H4 (cell line): ENCODE measurements at regions not wholly inside any gene's neighbourhood (a gene's known extent, or its start where the extent isn't known, plus 50 kb on each side); places are given as distances from the start of the nearest gene placed in this dataset.
"Not testable (repeated sequence)": the region's sequence is repeated elsewhere in the genome, so short reads cannot be mapped to it uniquely, and the experiment has no call there.

ENCODE experiments used
- DNase-seq: peaks from one replicate; pipeline ENCODE4 v3.0.0-alpha.2; 2015; ENCODE audit warnings: low spot score

DNA sequence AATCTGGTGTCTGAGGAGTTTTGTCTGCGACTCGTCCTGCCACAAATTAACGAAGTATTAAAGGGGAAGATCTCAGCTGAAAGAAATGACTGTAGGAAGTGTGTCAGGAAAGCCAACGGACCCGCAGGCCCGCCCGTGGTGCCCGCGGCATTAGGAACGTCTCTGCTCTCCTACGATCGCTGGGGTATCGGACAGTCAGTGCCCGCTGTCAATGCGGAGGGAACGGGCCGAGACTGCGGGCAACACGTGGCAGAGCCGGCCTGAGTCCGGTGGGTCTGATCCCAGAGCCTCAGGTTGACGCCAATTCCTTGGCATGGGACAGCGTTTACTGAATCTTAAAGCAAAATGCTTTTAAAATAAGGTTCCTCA, 128.7 kb downstream of the KBTBD2 start:
- no peak for DNase-seq

- not testable (repeated sequence) for DNase-seq
These were observed 129.2 kb downstream of the KBTBD2 start for GRCh38 chr7:32762206-32762924.

DNA sequence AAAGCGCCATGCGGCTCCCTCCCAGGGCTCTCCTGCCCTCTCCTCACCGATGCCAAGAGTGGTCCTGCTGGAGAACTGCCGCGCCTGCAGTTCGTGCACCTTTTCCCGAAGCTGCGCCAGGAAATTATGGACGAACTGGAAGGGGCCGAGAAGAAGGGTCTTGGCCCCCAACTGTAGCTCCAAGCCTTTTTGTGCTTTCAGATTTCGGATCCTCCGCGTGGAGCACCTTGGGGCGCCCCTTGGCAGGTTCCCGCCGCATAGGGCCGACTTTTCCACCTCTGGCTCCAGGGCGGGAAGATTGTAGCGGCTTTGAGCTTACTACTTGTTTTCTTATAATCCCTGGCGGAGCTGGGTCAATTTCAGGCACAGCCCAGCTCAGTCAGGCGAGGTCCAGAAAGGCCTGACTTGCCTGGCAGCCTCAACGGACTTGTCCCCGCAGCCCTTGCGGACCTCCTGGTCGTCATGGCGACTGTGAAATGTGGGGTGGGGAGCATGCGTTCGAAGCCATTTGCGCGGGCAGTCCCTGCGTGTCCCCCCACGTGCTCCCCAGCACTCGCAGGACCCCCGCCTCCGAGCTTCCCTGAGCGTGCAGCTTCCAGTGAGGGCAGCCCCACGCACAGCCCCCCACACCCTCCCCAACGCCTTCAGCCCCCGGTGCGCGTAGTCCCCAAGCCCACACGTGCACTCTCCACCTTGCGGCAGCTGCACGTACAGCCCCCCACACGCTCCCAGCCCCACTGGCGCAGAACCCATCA, 129.9 kb downstream of the KBTBD2 start:
- DNase-seq, result no peak

- DNase-seq, result not testable (repeated sequence)
These were observed 130.8 kb downstream of the KBTBD2 start for GRCh38 chr7:32760755-32761154.

GRCh38 chr7:32759859-32760258, 131.7 kb downstream of the KBTBD2 start:
- not testable (repeated sequence) for DNase-seq

- not testable (repeated sequence) for DNase-seq
These were observed 137.7 kb downstream of the KBTBD2 start for GRCh38 chr7:32753872-32754271.

DNA sequence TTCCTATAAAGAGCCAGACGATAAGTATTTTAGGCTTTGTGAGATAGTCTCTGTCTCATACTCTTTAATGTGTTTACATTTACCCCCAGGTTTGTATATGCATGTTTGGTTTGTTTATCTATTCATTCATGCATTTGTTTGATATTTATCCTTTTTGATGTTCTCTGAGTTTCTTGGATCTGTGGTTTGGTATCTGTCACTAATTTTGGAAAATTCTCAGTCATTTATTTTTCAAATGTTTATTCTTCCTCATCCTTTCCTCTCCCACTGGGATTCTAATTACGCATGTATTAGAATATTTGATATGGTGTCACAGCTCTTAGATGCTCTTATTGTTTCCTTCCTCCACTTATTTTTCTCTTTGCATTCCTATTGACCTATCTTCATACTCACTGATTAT, 143.2 kb downstream of the KBTBD2 start:
- DNase-seq, result not testable (repeated sequence)

DNA sequence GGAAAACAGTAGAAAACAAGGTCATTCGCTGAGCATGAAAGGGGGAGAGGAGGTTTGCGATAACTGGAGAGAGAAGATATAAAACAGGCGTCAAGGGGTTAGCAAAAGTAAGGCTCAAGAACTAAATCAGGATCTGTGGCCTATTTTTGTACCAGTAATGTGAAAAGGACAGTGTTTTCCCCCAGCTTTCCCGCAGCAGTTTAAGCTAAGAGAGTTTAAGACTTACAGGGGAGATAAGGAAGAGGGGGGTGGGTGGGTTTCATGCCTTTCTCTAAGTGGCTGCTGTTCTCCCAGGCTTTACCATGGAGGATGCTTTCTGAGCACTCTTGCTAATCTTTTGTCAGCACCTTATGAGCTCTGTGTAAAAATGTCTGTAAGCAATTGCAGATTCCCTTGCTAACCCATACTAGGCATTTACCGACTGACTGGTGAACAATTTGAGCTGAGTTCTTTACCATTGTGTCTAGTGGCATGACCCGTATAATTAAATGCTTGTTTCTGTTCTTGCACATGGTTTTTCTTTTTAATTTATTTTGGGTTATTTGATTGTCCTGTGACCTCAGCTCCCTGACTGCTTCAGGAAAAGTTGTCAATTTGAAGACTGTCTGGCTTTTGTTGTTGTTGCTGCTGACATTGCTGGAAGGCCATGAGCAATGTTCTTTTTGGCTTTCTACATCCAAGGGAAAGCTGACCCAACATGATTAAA, 144.0 kb downstream of the KBTBD2 start:
- not testable (repeated sequence) for DNase-seq

- DNase-seq, result not testable (repeated sequence)
These were observed 149.6 kb downstream of the KBTBD2 start for GRCh38 chr7:32741853-32742476.

- not testable (repeated sequence) for DNase-seq
These were observed 151.8 kb downstream of the KBTBD2 start for GRCh38 chr7:32739749-32740148.

GRCh38 chr7:32738390-32738789, 153.2 kb downstream of the KBTBD2 start:
- DNase-seq, result not testable (repeated sequence)

GRCh38 chr7:32732767-32733166, 158.8 kb downstream of the KBTBD2 start:
- DNase-seq, result not testable (repeated sequence)

- DNase-seq, result not testable (repeated sequence)
These were observed 162.3 kb downstream of the KBTBD2 start for GRCh38 chr7:32729335-32729675.

DNA sequence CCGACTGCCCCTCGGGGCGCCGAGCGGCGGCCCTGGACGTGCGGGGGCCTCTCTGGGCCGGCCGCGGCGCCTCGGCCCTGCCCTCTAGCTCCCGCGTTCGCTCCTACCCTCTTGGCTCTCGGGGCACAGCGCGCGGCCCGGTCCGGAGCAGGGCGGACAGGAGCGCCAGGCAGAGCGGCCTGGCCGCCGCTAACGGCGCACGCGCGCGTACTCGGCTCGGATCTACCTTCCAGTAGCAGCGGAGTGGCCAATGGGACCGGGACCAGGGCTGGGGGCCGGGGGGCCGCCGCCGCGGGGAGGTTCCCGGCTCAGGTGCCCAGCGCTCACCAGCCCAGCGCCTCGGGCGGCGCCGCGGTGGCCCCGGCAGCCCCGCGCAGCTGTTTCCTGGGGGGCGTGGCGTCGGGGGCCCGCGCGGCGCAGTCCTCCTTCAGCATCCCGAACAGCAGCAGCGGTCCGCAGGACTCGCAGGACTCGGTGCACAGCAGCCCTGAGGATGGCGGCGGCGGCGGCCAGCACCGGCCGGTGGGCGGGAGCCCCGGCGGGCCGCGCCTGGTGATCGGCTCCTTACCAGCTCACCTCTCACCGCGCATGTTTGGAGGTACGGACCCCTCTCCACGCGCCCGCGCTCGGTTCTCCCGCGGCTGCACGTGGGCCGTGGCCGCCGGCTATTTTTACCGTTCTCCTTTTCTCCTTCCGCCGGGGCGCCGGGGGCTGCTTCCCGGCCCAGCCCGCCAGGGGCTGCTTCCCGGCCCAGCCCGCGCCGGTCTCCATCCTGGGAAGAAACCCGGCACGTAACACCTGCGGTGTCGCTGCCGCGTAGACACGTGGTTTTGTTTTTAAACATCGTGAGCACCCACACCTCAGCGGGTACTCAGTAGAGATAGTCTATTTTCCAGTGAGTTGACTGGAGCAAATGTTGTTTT, 162.9 kb downstream of the KBTBD2 start:
- DNase-seq, result peak; percentile 72

DNA sequence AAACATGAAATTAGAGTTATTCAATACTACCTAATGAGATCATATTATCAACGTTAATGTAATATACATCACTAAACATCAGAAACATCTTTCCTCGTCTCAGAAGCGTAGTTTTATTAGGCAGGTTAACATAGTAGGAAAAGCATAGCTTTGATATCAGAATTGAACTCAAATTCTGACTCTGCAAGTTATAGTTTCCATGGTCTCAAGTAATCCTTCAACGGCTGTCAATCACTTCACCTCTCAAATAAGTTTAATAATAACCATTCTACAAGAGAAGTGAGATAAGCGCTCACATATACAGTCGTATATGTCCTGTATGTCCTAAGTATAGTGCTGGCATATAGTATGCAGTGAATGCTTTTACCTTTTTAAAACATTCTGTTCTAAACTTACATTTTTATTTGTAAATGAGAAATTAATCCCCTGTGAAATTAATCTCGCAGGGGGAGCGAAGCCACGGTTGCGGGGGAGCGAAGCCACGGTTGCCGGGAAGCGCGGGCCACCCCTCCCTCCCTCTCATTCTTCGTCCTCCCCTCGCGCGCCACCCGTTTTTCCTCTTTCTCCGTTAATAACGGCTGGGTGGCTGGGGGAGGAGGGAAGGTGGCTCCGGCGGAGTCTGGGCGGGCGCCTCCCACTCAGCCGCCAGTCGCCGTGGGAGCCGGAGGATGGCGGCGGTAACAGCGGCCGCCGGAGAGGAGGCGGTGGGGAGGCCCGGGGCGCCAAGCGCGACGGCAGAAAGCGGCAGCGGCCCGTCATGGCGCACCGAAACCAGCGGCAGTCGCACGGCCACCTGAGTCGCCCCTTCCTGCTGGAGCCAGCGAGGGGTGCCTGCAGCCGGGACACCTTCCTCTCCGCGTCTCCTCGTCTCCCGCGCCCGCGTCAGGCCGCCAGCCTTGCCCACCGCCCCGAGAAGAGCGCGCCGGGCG, 163.8 kb downstream of the KBTBD2 start:
- DNase-seq, result peak; percentile 42

DNA sequence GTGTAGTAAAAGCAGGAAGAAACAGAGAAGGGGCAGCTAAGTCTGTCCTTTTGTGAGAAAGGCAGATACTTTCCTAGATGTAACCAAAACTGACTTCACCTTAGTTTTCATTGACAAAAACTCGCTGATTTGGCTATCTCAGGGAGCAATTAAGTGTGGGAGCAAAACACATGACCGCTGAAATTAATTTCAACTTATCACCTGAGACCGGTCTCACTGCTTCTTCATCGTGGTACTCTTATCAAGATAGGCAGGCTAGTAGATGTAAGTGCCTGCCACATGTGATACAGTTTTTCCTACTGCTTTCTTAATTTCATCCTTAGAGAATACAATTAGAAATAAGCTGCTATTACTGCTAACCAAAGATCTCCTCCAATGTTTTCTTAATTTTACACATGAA, 168.7 kb downstream of the KBTBD2 start:
- DNase-seq, result not testable (repeated sequence)

- DNase-seq, result no peak
These were observed 197.4 kb downstream of the KBTBD2 start for GRCh38 chr7:32694182-32694581.

GRCh38 chr7:32691965-32692815, 196.9 kb downstream of the AVL9 start:
- peak; percentile 46 for DNase-seq

DNA sequence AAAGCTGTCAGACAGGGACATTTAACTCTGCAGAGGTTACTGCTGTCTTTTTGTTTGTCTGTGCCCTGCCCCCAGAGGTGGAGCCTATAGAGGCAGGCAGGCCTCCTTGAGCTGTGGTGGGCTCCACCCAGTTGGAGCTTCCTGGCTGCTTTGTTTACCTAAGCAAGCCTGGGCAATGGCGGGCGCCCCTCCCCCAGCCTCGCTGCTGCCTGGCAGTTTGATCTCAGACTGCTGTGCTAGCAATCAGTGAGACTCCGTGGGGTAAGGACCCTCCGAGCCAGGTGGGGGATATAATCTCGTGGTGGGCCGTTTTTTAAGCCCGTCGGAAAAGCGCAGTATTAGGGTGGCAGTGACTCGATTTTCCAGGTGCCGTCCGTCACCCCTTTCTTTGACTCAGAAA, 192.8 kb downstream of the AVL9 start:
- DNase-seq, result not testable (repeated sequence)
